ENCODE measurements at regions not wholly inside any gene's neighbourhood (a gene's known extent, or its start where the extent isn't known, plus 50 kb on each side); places are given as distances from the start of the nearest gene placed in this dataset.

DNA sequence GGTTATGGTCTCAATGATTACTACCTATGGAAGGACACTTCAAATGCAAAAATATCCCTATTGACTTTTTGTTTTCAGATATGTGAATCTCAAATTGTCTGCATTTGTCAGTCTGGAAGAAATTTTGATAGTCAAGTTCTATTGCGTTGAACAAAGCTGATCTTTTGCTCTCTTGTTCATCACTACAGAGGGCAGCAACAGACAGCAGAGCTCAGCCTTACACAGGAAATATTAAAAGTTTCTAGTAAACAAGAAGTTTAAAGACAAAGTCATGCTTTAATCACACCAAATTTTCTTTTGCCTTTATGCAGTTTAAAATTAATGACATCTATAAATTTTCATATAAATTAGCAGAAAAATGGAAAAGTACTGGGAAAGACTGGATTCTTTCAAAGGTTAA is 617.5 kb downstream of the NR4A2 start:
- TF ChIP-seq, protein P1, sequence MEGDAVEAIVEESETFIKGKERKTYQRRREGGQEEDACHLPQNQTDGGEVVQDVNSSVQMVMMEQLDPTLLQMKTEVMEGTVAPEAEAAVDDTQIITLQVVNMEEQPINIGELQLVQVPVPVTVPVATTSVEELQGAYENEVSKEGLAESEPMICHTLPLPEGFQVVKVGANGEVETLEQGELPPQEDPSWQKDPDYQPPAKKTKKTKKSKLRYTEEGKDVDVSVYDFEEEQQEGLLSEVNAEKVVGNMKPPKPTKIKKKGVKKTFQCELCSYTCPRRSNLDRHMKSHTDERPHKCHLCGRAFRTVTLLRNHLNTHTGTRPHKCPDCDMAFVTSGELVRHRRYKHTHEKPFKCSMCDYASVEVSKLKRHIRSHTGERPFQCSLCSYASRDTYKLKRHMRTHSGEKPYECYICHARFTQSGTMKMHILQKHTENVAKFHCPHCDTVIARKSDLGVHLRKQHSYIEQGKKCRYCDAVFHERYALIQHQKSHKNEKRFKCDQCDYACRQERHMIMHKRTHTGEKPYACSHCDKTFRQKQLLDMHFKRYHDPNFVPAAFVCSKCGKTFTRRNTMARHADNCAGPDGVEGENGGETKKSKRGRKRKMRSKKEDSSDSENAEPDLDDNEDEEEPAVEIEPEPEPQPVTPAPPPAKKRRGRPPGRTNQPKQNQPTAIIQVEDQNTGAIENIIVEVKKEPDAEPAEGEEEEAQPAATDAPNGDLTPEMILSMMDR (IDR thresholded peaks at IDR 0.05), result no peak
- TF ChIP-seq POLR2A (IDR thresholded peaks at IDR 0.05), result no peak

All from heart left ventricle (tissue), 13 donors.